GM19193 (cell line): ENCODE measurements at regions not wholly inside any gene's neighbourhood (a gene's known extent, or its start where the extent isn't known, plus 50 kb on each side); places are given as distances from the start of the nearest gene placed in this dataset.

Experiments
- POLR2A ChIP-seq: IDR thresholded peaks from 4 replicates; pipeline ENCODE4 v1.6.1; 2011; ENCODE audit not compliant: insufficient read depth, insufficient read length; ENCODE audit errors: extremely low read depth

DNA sequence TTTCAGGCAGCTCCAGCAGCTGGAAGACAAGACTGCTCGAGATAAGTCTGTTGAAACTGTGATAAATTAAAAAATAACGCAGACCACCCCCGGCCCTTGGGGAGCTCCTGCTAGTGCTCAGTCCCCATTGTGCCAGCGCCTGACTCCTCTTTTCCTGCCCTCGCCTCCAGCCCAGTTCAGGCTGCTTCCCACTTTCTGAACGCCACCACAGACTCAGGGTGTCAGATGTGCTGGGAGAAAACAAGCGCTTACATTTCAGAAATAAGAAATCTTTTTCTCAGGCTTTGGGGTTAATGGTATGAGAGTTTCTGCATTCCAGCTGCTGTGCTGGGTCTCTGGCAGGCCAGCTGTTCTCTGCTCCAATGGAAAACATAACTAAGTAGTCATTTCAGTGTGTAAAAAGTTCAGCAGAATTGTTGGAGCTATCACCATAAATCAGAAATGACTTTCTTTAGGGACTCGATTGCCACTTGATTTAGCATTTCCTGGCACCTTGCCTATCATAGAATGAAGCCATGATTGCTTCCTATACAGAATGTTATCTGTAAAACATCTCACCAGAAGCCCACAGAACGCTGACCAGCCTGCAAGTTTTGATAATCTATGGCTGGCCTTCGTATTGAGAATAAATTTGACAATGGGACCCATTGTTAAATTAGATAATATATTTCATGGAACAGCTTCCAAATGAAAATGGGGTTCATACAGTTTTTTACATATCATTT is 257.0 kb upstream of the ZNF32 start:
- TF ChIP-seq POLR2A, result no peak

DNA sequence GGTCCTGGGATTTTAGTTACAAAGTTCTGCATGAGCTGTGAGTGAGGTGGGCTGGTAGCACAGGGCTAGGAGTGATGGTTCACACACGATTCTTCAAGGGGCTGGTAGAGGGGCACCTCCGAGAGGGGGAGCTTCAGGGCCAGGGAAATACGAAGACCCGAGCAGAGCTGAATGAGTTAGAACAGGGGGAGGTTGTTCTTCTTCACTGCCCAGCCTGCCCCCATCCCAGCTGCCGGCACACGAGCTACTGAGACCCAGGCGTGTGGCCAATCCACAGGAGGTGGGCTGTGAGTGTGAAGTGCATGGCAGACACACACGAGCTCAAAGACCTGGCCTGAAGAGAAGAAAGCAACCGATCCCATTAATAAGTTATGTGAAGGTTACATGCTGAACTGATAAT is 256.2 kb upstream of the ZNF32 start:
- TF ChIP-seq POLR2A, result no peak

DNA sequence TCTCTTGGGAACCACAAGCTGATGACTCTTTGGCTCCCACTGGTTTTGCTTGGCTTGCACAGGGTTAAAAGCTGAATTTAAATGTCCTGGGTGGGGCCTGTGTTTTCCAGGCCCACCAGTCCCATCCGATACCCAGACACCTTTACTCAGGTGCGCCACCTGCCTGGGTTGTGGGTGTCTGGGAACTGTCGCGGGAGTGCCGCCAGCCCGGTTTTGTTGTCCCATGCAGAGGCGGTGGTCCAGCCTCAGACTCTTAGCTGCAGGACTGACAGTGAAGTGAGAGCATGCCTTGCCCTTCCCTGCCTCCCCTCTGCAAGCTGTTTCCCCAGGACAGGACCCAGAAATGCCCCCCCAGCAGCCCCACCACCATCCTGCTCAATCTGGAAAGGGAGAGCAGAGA is 255.6 kb upstream of the ZNF32 start:
- TF ChIP-seq POLR2A, result no peak

DNA sequence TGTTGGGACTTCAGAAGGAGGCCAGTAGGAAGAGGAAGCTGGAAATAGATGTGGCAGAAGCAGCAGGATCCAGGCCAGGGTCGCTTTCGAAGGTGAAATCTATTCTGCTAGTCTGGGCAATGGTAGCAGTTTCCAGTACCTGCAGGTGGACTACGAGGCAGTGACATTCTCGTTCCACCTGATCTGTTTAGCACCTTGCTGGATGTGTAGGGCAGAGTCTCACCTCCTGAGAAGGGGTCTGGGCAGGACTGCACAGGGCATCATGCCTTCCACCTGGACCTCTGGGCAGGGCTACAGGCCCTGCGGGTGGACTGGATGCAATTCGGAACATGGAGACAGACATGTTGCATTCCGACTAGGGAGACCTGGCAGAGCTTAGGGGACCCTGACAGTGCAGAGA is 254.8 kb upstream of the ZNF32 start:
- TF ChIP-seq POLR2A, result no peak

DNA sequence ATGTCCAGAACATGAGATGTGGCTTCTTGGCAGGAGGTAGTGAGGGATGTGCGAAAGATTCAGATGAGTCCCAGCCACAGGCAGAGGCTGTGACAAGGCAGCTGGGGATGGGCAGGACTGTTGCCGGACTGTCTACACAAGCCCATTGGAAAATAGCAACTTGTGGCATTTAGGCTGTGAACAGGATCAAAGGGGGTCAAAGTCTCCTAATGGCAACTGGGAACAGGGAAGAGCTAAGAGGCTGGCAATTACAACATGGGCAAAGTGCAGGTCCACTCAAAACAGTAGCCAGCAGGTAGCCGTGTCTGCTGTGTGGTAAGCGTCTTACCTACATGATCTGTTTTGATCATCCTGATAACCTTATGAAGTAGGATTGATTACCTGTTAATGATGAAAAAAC is 254.2 kb upstream of the ZNF32 start:
- no peak for TF ChIP-seq POLR2A

DNA sequence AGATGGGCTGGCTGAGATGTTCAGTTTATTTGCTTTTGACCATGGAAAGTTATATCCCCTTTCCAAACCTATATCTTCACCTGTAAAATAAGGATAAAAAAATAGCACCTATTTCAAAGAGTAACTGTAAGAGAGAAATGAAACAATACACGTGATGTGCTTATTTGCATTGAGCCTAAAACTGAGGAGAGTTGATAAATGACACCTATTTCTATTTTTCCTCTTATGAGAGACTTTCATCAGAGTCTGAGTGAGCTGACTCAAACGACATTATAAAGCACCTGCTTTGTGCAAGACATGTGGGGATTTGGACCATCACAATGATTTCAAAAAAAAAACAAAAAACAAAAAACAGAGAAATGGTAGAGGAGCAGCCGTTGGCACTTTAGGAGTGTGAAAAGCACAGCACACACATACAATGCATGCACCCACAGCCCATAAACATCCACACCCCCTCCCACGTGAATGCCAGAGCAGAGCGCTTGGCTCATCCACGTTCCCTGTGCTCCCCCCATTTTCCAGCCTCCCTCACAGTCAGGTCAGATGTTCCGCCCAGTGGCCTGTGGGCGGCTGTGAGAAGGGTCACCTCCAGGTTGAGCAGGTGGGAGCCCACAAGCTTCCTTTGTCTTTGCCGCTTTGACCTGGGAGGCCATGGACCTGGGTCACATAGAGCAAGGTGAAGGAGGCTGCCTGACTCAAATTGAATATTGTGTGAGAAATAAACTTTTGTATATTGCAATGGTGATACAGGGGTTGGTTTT is 253.2 kb upstream of the ZNF32 start:
- TF ChIP-seq POLR2A, result no peak

DNA sequence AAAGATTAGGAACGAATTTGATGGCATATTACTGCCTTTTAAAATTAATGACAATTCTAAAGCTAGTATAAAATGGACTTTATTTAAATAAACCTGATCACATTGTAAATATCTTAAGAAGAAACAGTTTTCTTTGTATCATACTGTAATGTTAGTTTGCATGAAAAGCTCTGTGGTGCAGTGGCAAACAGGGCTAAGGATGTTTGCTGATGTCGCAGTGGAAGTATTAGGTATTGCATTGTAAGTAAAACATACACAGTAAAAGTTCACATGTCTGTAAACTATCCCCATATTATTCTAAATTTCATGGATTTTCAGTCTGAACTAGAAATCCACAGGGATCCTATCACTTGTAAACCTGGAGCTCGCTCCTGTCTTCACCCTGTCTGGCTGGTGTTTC is 252.6 kb upstream of the ZNF32 start:
- TF ChIP-seq POLR2A, result no peak

DNA sequence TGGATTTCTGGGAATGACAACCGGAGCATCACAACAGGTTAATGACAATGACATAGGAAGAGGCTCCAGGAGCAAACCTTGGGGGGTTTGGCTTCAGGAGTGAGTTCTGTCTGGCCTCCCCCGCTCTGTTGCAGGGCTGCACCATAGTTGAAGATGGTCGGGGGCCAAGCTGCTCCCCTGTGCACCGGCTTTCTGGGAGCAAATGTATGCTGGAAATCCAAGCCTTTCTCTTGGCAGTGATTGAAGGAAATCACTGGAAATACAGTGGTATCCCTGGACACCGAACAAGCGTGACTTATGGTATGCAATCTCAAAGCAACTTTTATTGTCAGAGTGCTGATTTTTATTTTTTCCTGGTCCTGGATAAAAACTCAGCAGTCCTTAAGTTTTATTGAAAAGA is 251.9 kb upstream of the ZNF32 start:
- TF ChIP-seq POLR2A, result no peak

DNA sequence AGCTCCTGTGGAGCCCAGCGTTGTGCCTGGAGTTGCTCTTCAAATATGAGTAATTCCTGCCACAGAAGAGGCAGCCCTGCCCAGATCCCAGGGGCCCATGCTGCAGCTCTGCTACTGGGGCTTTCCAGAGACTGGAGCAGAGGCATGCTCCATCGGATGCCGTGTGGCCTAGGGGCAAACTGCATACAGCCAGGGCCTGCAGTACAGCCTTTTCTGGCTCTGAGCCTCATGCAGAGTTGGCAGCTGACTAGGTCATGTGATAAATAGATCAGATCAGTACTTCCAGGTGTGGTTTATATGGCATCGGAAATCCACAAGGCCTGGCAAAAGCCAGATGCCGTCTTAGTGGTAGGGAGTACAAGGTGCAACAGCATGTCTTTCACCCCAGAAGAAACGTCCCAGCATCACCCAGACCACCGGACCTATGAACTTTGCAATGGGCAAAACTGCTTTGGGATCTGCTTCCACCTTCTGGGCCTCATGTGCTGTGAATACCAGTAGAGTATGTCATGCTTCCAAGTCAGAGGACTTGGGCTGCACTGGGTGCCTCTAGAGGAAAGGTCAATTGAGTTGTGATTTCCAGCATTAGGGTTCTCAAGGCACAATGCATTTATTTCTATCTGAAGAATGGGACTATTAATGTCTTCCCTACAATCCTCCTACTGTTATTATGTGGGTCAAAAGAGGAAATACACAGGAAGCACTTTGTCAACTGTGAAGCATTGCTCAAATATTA is 250.7 kb upstream of the ZNF32 start:
- TF ChIP-seq POLR2A, result no peak

DNA sequence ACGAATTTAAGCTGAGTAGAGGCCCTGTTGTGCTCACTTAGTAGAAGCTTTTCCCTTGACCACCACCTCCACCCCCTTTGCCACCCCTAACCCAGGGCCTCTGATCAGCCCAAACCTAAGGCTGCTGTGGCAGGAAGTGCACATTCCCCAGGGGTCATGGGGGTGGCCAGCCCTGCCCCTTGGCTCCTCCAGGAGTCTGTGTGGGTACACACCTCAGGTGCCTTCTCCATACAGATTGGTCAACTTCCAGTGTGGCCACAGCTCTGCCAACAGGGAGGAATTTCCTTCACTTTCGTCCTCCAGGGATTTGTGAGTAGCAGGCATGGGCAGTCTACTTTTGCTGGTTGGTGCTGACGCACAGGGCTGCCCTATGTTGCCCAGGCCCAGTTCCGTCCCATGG is 249.9 kb upstream of the ZNF32 start:
- TF ChIP-seq POLR2A, result no peak

DNA sequence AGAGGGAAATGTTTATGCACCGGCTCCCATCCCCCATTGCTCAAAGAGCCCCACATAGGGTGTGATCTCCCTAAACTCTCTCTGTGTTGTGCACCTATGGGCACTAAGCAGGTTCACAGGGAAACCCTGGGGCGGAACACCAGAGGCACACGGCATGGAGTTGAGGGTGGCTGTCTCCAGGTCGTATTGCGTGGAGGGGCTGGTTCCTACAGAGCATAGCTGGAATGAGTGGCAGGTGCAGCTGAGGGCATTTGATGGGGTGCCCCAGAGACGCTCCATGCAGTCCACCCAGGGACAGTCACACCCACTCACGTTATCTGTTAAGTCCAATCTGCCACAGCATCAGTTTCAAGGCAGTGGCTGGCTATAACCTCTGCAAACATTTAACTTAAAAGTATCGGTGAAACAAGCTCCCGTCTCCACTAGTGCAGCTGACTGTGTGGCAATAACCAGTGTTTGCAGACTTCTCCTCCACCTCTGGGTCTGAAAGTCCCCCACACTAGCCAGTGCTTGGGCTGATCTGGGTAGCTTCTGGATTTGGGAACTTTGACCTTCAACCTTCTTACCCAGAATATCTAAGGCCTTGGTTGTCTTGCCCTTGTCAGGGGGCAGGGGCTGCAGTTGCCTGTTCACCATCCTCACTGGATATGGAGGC is 249.2 kb upstream of the ZNF32 start:
- TF ChIP-seq POLR2A, result no peak

DNA sequence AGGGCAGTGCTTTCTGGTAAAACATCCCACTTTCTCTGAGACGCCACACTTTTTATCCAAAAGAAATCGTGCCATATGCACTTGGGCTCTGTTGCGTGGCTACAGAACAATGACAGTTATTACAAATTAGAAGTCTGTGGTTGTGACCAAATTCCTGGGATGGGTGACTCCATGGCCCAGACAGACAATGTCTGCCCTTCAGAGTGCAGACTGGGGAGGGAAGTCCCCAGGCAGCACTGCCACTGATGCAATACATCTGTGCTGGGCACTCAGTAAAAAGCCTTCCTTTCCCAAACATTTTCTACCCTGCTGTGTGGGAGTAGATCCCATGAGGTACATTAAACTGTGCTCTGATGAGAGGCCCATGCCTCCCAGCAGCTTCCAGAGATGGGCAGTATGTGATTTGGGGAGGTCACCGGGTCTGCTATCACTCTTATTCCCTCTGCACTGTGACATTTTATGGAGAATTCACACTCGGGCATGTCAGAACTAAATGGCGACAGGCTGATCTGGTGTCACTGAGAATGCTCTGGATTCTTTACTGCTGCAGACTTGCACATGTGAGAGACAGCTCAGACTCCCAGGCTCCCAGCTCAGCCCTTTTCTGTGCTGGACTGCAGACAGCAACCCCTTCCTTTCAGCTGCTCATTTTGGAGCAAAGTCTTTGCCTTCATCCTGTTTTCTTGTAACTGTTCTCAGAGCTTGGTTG is 243.5 kb upstream of the ZNF32 start:
- no peak for TF ChIP-seq POLR2A

DNA sequence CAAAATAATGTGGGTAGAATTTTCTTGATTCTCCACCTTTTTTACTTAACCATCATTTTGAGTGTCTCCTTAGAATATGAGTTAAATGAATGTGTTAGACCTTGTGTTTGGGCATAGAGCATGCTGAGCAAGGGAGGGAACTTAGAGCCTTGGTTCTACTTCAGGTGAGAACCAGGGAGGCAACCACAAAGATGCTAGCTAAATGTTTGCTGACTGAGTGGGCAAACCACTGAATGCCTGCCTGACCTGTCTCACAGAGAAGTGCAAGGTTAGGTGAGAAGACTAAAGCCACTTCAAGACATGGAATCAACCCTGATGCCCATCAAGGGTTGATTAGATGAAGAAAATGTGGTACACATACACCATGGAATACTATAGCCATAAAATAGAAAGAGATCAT is 242.6 kb upstream of the ZNF32 start:
- TF ChIP-seq POLR2A, result no peak

DNA sequence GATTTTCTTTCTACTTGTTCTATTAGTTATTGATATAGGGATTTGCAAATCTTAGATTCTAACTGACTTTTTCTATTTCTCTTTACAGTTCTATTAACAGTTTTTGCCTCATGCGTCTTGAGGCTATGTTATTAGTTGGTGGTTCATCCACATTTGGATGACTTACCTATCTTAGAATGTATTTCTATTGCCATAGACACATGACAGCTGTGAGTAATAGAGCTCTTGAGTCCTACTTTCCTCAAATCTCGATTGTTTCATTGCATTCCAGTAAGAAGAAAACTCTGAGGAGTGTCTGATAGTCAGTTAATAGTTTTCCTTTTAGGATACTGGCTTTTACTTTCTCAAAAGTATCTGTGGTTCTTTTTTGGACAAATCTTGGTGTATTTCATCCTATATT is 241.4 kb upstream of the ZNF32 start:
- no peak for TF ChIP-seq POLR2A

DNA sequence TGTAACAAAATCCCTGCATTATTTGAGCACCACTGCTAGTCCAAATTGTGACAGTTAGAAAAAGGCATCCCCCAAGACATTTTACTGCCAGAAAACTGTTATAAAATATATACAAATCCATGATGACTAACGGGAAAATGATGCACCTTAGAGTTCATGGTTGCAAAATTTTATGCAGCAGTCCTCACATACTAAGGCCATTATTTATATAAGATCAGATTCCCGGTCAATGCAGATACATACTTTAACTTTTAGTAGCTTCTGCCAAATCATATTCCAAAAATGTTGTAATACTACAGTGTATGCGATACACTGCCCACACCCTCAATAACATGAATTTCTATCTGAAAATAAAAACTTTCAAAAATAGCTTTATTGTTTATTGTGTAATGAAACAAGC is 239.9 kb upstream of the ZNF32 start:
- no peak for TF ChIP-seq POLR2A

DNA sequence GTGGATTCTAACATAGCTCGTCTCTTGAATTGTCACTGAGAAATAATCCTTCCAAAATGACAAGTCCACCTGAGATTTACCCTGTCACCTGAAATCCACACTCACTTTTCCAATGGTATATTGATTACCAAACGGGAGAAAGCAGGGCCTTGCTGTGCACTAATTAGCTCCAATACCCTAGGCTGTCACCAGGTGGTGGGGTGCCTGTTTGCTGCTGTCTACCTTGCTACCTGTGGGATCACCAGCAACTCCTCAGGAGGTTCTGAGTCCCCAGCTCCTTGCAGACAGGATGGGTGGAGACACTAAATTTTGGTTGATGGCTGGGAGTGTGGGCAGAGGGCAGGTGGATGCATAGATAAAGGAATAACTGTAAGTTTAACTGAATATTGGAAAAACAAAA is 237.2 kb upstream of the ZNF32 start:
- TF ChIP-seq POLR2A, result no peak

DNA sequence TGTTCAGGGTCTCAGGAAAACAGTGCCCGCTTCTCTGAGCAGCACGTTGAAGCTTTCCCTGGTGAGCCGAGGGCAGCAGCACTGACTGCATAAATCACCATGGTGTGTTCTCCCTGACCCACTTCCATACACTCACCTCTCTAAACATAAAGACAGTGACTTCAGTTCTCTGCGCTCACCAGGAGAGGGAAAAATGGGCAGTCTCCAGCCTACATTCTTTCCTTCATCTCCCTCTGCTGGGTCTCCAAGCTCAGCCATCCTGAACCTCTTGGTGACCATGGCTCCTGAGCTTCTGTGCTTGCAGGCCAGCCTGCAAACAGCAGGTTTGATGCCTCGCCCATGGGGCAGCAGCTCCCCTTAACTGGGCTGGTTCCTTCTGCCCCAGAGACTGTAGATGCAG is 236.6 kb upstream of the ZNF32 start:
- no peak for TF ChIP-seq POLR2A
